Left forelimb (tissue), 1 donor: ENCODE measurements at regions not wholly inside any gene's neighbourhood (a gene's known extent, or its start where the extent isn't known, plus 50 kb on each side); places are given as distances from the start of the nearest gene placed in this dataset.

Source experiments
- DNase-seq: peaks from one replicate; pipeline ENCODE4 v3.0.0-alpha.2; 2018; ENCODE audit warnings: low spot score

GRCh38 chr12:115259968-115260747, 576.2 kb upstream of the TBX3 start:
- no peak for DNase-seq

- no peak for DNase-seq
Measured at GRCh38 chr12:115257791-115258190, 573.8 kb upstream of the TBX3 start.

- DNase-seq = no peak
Measured at GRCh38 chr12:115255962-115256361, 572.0 kb upstream of the TBX3 start.

GRCh38 chr12:115255257-115255656, 571.3 kb upstream of the TBX3 start:
- no peak for DNase-seq

GRCh38 chr12:115253049-115253448, 569.1 kb upstream of the TBX3 start:
- DNase-seq = no peak

- no peak for DNase-seq
Measured at GRCh38 chr12:115251727-115252126, 567.8 kb upstream of the TBX3 start.

GRCh38 chr12:115249671-115250278, 565.8 kb upstream of the TBX3 start:
- DNase-seq = no peak

- DNase-seq = peak; percentile 80
Measured at GRCh38 chr12:115245020-115245419, 561.0 kb upstream of the TBX3 start.

GRCh38 chr12:115243933-115244628, 560.1 kb upstream of the TBX3 start:
- no peak for DNase-seq

GRCh38 chr12:115240251-115240650, 556.3 kb upstream of the TBX3 start:
- DNase-seq = no peak

- DNase-seq = no peak
Measured at GRCh38 chr12:115235880-115236279, 551.9 kb upstream of the TBX3 start.

- DNase-seq = no peak
Measured at GRCh38 chr12:115233891-115234543, 550.0 kb upstream of the TBX3 start.

- no peak for DNase-seq
Measured at GRCh38 chr12:115232455-115233156, 548.6 kb upstream of the TBX3 start.

GRCh38 chr12:115230606-115231005, 546.6 kb upstream of the TBX3 start:
- DNase-seq = no peak

- DNase-seq = no peak
Measured at GRCh38 chr12:115229517-115229916, 545.5 kb upstream of the TBX3 start.

- DNase-seq = no peak
Measured at GRCh38 chr12:115228434-115228833, 544.5 kb upstream of the TBX3 start.

GRCh38 chr12:115227137-115227615, 543.2 kb upstream of the TBX3 start:
- DNase-seq = no peak

- DNase-seq = no peak
Measured at GRCh38 chr12:115225845-115226244, 541.9 kb upstream of the TBX3 start.

- no peak for DNase-seq
Measured at GRCh38 chr12:115223991-115224390, 540.0 kb upstream of the TBX3 start.

GRCh38 chr12:115223322-115223721, 539.3 kb upstream of the TBX3 start:
- no peak for DNase-seq

GRCh38 chr12:115222220-115222619, 538.2 kb upstream of the TBX3 start:
- DNase-seq = no peak

- no peak for DNase-seq
Measured at GRCh38 chr12:115216301-115216700, 532.3 kb upstream of the TBX3 start.
